ENCODE measurements at regions not wholly inside any gene's neighbourhood (a gene's known extent, or its start where the extent isn't known, plus 50 kb on each side); places are given as distances from the start of the nearest gene placed in this dataset.

DNA sequence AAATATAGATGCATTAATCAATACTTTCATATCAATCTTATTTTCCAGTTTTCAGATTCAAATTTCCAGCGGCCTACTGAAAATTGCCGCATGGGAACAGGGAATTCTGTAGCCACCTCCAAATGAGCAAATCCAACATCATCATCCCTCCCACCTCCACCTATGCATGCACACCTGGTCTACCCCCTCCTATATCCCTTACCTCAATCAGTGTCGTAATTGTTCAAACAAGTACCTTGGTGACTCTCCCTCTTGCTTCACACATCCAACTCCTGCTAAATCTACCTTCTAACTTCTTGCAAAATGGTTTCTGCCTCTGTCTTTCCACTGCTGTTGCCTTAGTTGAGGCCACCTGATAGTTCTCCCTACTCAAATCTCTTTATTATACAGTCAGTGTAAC lies 160.1 kb downstream of the SOX9 start:
- Histone ChIP-seq H3K4me3 (ENCODE audit: low read depth in 1 of 3, low read length in 3 of 3) (no peak overlapping the region), H3K27ac (ENCODE audit: low read depth in 1 of 2, low read length in 2 of 2) (no peak overlapping the region), H3K9me3 (ENCODE audit: control insufficient read depth in 4 of 4, low read length in 3 of 4) (no peaks in the 10 kb centered on the region), H3K27me3 (ENCODE audit: control insufficient read depth in 4 of 4, insufficient read depth in 4 of 4, low read length in 3 of 4) (peaks cover 0 to 6% (median 0%) of the 10 kb centered on the region in 4 donors), H3K4me1 (ENCODE audit: control insufficient read depth in 4 of 4, insufficient read depth in 4 of 4, low read length in 3 of 4) (no peaks in the 10 kb centered on the region), H3K36me3 (ENCODE audit: control insufficient read depth in 4 of 4, insufficient read depth in 3 of 4, low read depth in 1 of 4, low read length in 3 of 4) (no peaks in the 10 kb centered on the region), H3K9ac (ENCODE audit: low read depth in 1 of 2, low read length in 2 of 2) (no peak overlapping the region)
- no peak for DNase-seq (ENCODE audit: low spot score)
- WGBS = 84% methylated on average over 3 of the region's 3 CpGs
- TF ChIP-seq RAD21 (IDR thresholded peaks at IDR 0.05) (no peak), FOXA2 (IDR thresholded peaks at IDR 0.05) (no peak), TAF1 (conservative IDR thresholded peaks at IDR 0.05) (no peak), HNF4G (IDR thresholded peaks at IDR 0.05) (no peak), GABPA (IDR thresholded peaks at IDR 0.05 in 1 of 2, conservative IDR thresholded peaks at IDR 0.05 in 1 of 2) (no peak), SP1 (IDR thresholded peaks at IDR 0.05) (no peak)
- TF ChIP-seq, protein P1, sequence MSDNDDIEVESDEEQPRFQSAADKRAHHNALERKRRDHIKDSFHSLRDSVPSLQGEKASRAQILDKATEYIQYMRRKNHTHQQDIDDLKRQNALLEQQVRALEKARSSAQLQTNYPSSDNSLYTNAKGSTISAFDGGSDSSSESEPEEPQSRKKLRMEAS (IDR thresholded peaks at IDR 0.05) = no peak
- TF ChIP-seq, protein P2, sequence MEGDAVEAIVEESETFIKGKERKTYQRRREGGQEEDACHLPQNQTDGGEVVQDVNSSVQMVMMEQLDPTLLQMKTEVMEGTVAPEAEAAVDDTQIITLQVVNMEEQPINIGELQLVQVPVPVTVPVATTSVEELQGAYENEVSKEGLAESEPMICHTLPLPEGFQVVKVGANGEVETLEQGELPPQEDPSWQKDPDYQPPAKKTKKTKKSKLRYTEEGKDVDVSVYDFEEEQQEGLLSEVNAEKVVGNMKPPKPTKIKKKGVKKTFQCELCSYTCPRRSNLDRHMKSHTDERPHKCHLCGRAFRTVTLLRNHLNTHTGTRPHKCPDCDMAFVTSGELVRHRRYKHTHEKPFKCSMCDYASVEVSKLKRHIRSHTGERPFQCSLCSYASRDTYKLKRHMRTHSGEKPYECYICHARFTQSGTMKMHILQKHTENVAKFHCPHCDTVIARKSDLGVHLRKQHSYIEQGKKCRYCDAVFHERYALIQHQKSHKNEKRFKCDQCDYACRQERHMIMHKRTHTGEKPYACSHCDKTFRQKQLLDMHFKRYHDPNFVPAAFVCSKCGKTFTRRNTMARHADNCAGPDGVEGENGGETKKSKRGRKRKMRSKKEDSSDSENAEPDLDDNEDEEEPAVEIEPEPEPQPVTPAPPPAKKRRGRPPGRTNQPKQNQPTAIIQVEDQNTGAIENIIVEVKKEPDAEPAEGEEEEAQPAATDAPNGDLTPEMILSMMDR (IDR thresholded peaks at IDR 0.05; ENCODE audit: low read depth, low read length, missing input control) = no peak
- TF ChIP-seq, protein P3, sequence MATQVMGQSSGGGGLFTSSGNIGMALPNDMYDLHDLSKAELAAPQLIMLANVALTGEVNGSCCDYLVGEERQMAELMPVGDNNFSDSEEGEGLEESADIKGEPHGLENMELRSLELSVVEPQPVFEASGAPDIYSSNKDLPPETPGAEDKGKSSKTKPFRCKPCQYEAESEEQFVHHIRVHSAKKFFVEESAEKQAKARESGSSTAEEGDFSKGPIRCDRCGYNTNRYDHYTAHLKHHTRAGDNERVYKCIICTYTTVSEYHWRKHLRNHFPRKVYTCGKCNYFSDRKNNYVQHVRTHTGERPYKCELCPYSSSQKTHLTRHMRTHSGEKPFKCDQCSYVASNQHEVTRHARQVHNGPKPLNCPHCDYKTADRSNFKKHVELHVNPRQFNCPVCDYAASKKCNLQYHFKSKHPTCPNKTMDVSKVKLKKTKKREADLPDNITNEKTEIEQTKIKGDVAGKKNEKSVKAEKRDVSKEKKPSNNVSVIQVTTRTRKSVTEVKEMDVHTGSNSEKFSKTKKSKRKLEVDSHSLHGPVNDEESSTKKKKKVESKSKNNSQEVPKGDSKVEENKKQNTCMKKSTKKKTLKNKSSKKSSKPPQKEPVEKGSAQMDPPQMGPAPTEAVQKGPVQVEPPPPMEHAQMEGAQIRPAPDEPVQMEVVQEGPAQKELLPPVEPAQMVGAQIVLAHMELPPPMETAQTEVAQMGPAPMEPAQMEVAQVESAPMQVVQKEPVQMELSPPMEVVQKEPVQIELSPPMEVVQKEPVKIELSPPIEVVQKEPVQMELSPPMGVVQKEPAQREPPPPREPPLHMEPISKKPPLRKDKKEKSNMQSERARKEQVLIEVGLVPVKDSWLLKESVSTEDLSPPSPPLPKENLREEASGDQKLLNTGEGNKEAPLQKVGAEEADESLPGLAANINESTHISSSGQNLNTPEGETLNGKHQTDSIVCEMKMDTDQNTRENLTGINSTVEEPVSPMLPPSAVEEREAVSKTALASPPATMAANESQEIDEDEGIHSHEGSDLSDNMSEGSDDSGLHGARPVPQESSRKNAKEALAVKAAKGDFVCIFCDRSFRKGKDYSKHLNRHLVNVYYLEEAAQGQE (IDR thresholded peaks at IDR 0.05) = no peak
- TF ChIP-seq, protein P4, sequence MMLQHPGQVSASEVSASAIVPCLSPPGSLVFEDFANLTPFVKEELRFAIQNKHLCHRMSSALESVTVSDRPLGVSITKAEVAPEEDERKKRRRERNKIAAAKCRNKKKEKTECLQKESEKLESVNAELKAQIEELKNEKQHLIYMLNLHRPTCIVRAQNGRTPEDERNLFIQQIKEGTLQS (IDR thresholded peaks at IDR 0.05) = no peak

DNA sequence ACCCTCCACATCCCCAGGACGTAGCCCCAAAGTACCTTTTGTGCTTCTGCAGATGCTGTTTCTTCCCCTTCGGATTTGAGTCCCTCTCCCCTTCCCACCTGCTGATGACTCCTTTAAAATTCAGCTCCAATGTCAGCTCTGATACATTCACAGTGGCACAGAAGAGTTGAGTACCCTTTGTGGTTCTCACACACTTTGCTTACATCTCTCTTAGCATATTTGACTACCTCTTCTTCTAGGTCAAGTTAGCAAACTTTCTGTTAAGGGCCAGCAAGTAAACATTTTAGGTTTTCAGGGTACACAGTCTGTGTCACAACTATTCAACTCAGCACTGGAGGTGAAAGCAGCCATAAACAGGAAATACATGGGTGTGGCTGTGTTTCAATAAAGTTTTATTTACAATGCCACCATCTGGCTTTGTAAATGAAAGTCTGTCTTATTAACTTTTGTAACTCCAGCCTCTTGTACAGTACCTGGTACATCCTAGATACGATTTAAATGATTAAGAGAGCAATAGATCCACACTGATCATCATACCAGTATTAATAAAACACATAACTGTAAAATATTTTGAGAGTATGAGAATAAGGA lies 161.7 kb downstream of the SOX9 start:
- H3K9me3 ChIP-seq (ENCODE audit: control insufficient read depth in 4 of 4, low read length in 3 of 4) = no peaks in the 10 kb centered on the region
- H3K27me3 ChIP-seq (ENCODE audit: control insufficient read depth in 4 of 4, insufficient read depth in 4 of 4, low read length in 3 of 4) = peaks cover 0 to 5% (median 0%) of the 10 kb centered on the region in 4 donors
- H3K27ac ChIP-seq (ENCODE audit: low read depth in 1 of 2, low read length in 2 of 2) = no peak overlapping the region
- WGBS = 67% methylated on average over 3 of the region's 3 CpGs
- no peak overlapping the region for H3K9ac ChIP-seq (ENCODE audit: low read depth in 1 of 2, low read length in 2 of 2)
- no peaks in the 10 kb centered on the region for H3K4me1 ChIP-seq (ENCODE audit: control insufficient read depth in 4 of 4, insufficient read depth in 4 of 4, low read length in 3 of 4)
- no peak for DNase-seq (ENCODE audit: low spot score)
- H3K36me3 ChIP-seq (ENCODE audit: control insufficient read depth in 4 of 4, insufficient read depth in 3 of 4, low read depth in 1 of 4, low read length in 3 of 4) = no peaks in the 10 kb centered on the region
- H3K4me3 ChIP-seq (ENCODE audit: low read depth in 1 of 3, low read length in 3 of 3) = no peak overlapping the region
- TF ChIP-seq TAF1 (conservative IDR thresholded peaks at IDR 0.05) (no peak), HNF4G (IDR thresholded peaks at IDR 0.05) (no peak), HNF4A (conservative IDR thresholded peaks at IDR 0.05) (no peak), SP1 (IDR thresholded peaks at IDR 0.05) (no peak), FOXA2 (IDR thresholded peaks at IDR 0.05) (no peak), YY1 (IDR thresholded peaks at IDR 0.05) (no peak), FOXA1 (IDR thresholded peaks at IDR 0.05) (no peak), RXRA (IDR thresholded peaks at IDR 0.05) (no peak), EGR1 (IDR thresholded peaks at IDR 0.05; ENCODE audit: low read depth in 2 of 2) (no peak), JUND (IDR thresholded peaks at IDR 0.05) (no peak), NR2F2 (IDR thresholded peaks at IDR 0.05) (no peak)
- TF ChIP-seq, protein P5, sequence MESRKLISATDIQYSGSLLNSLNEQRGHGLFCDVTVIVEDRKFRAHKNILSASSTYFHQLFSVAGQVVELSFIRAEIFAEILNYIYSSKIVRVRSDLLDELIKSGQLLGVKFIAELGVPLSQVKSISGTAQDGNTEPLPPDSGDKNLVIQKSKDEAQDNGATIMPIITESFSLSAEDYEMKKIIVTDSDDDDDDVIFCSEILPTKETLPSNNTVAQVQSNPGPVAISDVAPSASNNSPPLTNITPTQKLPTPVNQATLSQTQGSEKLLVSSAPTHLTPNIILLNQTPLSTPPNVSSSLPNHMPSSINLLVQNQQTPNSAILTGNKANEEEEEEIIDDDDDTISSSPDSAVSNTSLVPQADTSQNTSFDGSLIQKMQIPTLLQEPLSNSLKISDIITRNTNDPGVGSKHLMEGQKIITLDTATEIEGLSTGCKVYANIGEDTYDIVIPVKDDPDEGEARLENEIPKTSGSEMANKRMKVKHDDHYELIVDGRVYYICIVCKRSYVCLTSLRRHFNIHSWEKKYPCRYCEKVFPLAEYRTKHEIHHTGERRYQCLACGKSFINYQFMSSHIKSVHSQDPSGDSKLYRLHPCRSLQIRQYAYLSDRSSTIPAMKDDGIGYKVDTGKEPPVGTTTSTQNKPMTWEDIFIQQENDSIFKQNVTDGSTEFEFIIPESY (IDR thresholded peaks at IDR 0.05) = no peak
- TF ChIP-seq, protein P2 (IDR thresholded peaks at IDR 0.05; ENCODE audit: low read depth, low read length, missing input control) = no peak
- TF ChIP-seq, protein P4 (IDR thresholded peaks at IDR 0.05) = no peak

Data from liver (tissue), 8 donors.